NCI-H748 (cell line): ENCODE measurements at regions not wholly inside any gene's neighbourhood (a gene's known extent, or its start where the extent isn't known, plus 50 kb on each side); places are given as distances from the start of the nearest gene placed in this dataset.
"Not testable (repeated sequence)": the region's sequence is repeated elsewhere in the genome, so short reads cannot be mapped to it uniquely, and the experiment has no call there.

Source experiments
- DNase-seq: peaks from one replicate; lab custom pipeline; 2025; ENCODE audit not compliant: unreplicated experiment; lab: John Stamatoyannopoulos, UW

- no peak for DNase-seq
Observed at GRCh38 chr9:120338340-120338739, 241.6 kb downstream of the CDK5RAP2 start.

- DNase-seq, result no peak
Observed at GRCh38 chr9:120337131-120337530, 242.8 kb downstream of the CDK5RAP2 start.

- no peak for DNase-seq
Observed at GRCh38 chr9:120336753-120337090, 243.2 kb downstream of the CDK5RAP2 start.

- peak; percentile 28 for DNase-seq
Observed at GRCh38 chr9:120336021-120336752, 243.8 kb downstream of the CDK5RAP2 start.

- DNase-seq, result no peak
Observed at GRCh38 chr9:120331913-120332312, 248.1 kb downstream of the CDK5RAP2 start.

- DNase-seq, result no peak
Observed at GRCh38 chr9:120330031-120330430, 249.9 kb downstream of the CDK5RAP2 start.

DNA sequence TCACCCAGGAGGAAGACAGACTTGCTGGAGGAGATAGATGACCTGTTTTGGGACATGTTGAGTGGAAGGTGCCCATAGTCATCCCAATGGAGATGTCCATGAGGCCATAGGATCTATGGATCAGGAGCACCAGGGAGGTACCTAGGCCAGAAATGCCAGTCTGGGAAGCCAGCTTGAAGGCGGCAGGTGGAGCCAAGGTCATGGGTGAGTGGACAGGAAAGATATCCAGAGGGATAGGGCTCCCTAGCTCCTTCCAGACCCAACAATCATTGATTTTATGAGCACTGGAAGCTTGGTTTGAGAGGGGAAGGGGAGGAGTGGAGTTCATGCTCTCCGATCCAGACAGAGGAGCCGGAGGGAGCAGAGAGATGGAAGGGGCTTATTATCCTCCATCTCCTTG is 252.6 kb downstream of the CDK5RAP2 start:
- no peak for DNase-seq

GRCh38 chr9:120326049-120326693 is 253.8 kb downstream of the CDK5RAP2 start:
- no peak for DNase-seq

- DNase-seq, result peak; percentile 72
Observed at GRCh38 chr9:120324996-120325642, 254.8 kb downstream of the CDK5RAP2 start.

- DNase-seq, result no peak
Observed at GRCh38 chr9:120324461-120324860, 255.5 kb downstream of the CDK5RAP2 start.

DNA sequence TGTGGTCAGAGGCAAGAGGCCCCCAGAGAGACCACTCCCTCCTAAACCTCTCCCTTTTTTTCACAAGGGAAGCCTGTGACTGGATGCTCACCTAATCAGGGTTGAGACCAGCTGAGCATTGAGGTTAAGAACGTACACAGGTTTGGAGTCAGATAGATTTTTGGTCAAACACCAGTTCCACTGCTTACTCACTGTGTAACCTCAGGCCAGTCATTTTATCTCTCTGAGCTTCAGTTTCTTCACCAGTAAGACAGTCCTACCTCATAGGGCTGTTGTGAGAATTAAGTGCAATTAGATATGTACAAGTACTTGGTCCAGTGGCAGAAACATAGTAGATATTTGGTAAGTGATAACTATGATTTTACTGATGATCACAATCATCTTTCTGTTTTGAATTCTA is 256.8 kb downstream of the CDK5RAP2 start:
- DNase-seq, result no peak

DNA sequence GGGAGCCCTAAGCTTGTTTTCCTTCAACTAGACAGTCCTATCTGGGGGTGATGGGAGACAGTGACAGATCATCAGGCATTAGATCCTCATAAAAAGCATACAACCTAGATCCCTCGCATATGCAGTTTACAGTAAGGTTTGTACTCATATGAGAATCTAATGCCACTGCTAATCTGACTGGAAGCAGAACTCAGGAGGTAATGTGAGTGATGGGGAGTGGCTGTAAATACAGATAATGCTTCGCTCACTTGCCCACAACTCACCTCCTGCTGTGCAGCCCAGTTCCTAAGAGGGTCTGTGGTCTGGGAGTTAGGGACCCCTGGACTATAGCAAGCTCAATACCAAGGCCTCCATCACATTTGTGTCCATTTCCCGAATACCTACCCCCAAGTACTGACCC is 260.5 kb downstream of the CDK5RAP2 start:
- DNase-seq, result no peak

DNA sequence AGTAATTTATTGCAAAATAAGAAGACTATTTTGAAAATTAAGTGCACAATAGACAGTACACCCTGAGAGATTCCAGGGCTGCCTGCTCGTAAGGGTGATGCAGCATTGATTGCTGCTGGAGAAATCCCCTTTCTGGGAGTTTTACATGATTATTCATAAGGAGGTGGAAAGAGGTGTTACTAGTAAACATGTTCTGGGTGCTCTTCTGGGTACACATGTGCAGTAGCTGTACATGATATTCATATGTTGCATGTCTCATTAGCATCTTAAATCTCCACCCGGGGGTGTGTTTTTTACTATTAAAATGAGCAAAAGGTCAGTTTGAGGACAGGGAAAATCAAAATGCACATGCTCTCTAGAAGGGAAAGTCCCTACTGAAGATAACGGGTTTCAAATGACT is 264.8 kb downstream of the CDK5RAP2 start:
- no peak for DNase-seq

DNA sequence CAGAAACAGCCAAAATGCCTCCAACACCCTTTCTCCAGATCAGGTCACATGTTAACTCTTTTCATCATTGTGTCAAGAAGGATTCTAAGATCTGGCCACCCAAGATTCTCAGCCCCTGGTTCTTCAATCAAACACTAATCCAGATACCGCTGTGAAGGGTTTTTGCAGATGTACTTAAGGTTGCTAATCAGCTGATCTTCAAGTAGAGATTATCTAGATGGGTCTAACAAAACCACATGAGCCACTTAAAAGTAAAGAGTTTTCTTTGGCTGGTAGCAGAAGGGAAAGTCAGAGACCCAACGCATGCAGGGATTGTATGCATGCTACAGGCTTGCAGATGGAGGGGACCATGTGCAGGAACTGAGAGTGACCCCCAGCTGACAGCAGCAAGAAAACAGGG is 267.9 kb downstream of the CDK5RAP2 start:
- DNase-seq, result no peak

GRCh38 chr9:120310035-120310434 is 269.9 kb downstream of the CDK5RAP2 start:
- DNase-seq, result peak; percentile 21

DNA sequence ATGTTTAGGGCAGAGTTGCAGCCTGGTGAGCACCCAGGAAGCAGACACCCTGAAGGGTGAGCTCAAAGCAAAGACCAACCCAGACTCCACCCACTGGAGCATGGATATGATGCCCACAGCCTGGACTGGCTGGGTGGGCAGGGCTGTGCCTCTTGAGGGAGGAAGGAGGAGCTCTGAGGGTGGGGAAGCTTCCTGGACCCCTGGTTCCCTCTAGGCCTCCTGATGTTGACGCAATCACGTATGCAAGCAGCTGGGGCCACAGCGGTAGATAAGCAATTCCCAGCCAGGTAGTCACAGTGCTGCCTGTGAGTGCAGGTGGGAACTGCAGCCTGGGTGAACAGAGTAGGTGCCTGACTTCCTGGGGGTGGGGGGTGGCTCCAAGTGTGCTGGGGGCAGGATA is 271.5 kb downstream of the CDK5RAP2 start:
- DNase-seq, result peak; percentile 65

- DNase-seq, result no peak
Observed at GRCh38 chr9:120307599-120307998, 272.4 kb downstream of the CDK5RAP2 start.

DNA sequence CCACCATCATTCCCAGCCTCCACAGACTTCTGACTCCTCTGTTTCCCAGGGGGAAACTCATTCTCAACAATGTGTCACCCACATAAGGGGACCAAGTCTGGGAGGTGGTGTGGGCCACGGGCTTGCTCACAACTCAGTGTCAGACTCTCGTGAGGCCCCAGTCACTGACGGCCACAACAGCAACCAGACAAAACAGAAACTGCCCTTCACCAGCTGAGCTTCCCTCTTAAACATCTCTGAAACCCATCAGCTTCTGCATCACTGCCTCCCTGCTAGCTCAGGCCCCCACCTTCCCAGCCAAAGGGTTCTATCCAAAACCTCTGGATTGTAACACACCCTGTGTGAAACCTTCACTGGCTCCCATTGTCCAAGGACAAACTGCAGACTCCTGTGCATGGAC is 273.4 kb downstream of the CDK5RAP2 start:
- DNase-seq, result no peak

DNA sequence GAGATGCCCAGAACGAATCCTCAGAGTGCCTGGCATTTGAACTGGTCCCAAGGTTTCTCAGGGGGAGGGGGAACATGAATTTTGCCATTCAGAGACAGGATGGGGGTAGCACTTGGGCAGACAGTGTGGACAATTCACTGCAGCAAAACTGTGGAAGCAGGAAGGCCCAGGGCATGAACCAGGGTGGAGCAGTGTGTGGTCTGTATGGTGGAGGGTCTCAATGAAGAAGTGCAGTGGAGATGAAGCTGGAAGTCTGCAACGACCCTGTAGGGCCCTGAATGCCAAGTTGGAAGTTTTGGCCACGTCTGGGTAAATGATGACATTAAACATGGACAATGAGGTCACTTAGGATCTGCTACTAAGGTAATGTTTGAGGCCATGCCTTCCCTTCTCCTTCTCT is 273.9 kb downstream of the CDK5RAP2 start:
- no peak for DNase-seq

GRCh38 chr9:120304896-120305295 is 275.1 kb downstream of the CDK5RAP2 start:
- DNase-seq, result not testable (repeated sequence)

DNA sequence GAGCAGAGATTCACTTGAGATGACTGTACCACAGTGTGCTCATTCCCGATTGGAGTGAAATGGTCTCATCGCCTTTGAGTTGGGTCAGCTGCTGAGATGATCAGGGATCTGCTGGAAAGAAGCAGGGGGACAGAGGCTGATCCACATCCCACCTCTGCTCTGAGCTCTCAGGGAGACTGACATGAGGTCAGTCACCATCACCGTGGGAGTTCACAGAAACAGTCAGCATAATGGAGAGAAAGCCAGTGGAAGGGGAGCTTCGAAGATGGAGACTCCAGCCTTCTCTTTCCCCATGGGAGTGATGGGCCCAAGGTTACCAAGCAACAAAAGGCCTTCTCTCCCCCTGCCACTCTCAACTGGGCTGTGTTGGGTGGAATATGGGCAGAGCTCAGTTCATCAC is 276.4 kb downstream of the CDK5RAP2 start:
- no peak for DNase-seq

DNA sequence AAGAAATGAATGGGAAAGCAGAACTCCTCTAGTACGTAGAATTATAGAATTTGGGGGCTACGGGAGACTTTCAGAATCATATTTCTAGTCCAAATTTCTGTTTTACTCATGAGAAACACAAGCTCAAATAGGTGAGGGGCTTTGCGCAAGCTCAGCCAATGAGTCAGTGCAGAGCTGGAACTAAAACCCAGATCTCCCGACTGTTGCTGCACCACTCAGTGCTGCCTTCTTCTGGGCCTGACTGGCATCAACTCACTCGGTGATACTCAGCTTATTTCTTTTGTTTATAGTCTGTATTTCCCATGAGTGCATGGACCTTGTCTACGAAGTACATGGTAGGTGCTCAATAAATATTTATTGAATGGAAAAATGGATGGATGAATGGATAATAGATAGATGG is 280.2 kb downstream of the CDK5RAP2 start:
- no peak for DNase-seq
